Upper lobe of left lung (tissue), 6 donors: ENCODE measurements at regions not wholly inside any gene's neighbourhood (a gene's known extent, or its start where the extent isn't known, plus 50 kb on each side); places are given as distances from the start of the nearest gene placed in this dataset.
A peak's percentile ranks its signal among the peaks of the same experiment; 100 is the strongest.

ENCODE experiments used
- ATAC-seq, 2 donors: fragments of 200-7000 bp; cut with Tn5 transposase; one replicate each; pipeline ENCODE4 v1.9.1; 2022; ENCODE audit warnings: mild to moderate bottlenecking in 2 of 2, moderate library complexity in 2 of 2; ENCODE audit not compliant: low FRiP score in 2 of 2
- DNase-seq, 2 donors: peaks; one replicate each; pipeline ENCODE4 v3.0.0-alpha.2; 2019 to 2020
- H3K27ac ChIP-seq, 4 donors: fragments of 200-600 bp; sonication (generic); one replicate each; pipeline ENCODE4 v1.5.1; 2016 to 2019
- H3K27me3 ChIP-seq, 4 donors: fragments of 200-600 bp; sonication (generic); one replicate each; pipeline ENCODE4 v1.5.1; 2017 to 2019
- H3K36me3 ChIP-seq, 4 donors: fragments of 200-600 bp; sonication (generic); one replicate each; pipeline ENCODE4 v1.5.1; 2016 to 2019
- H3K4me1 ChIP-seq, 4 donors: fragments of 200-600 bp; sonication (generic); one replicate each; pipeline ENCODE4 v1.5.1; 2018 to 2019
- H3K4me3 ChIP-seq, 4 donors: fragments of 200-600 bp; sonication (generic); one replicate each; pipeline ENCODE4 v1.5.1; 2017 to 2019; ENCODE audit warnings: mild to moderate bottlenecking in 2 of 4, moderate library complexity in 1 of 4
- H3K9me3 ChIP-seq, 4 donors: fragments of 200-600 bp; sonication (generic); one replicate each; pipeline ENCODE4 v1.5.1; 2018 to 2019
- CTCF ChIP-seq, 6 experiments: fragments of 450-650 bp in 4 of 6; fragments of 200-600 bp in 2 of 6; sonication (generic) in 2 of 6; IDR thresholded peaks; one replicate each; pipeline ENCODE4 v1.5.1; 2016 to 2019; ENCODE audit warnings: antibody characterized with exemption in 6 of 6
- EP300 ChIP-seq, 4 donors: sonication (generic); formaldehyde crosslinking; IDR thresholded peaks; one replicate each; pipeline ENCODE4 v1.5.1; 2017; ENCODE audit warnings: antibody characterized with exemption in 4 of 4, control low read depth in 2 of 4
- POLR2A ChIP-seq, 4 donors: fragments of 450-650 bp; IDR thresholded peaks; one replicate each; pipeline ENCODE4 v1.5.1; 2016 to 2017; ENCODE audit warnings: antibody characterized with exemption in 4 of 4, mild to moderate bottlenecking in 2 of 4
- POLR2AphosphoS5 ChIP-seq, 2 donors: sonication (generic); formaldehyde crosslinking; IDR thresholded peaks; one replicate each; pipeline ENCODE4 v1.5.1; 2017; ENCODE audit warnings: antibody characterized with exemption in 2 of 2
- WGBS, 2 donors: methylation state at CpG; one replicate each; pipeline ENCODE4 v1.1.5; 2017 to 2018; 5-methylcytosine and 5-hydroxymethylcytosine counted together
- donor health status: DM: no; HTN: no; CAD: no; lungs with moderate emphysema.
- donor health status: DM: no; HTN: yes; CAD: no; lungs with severe emphysema.

- no peaks in the 10 kb centered on the region for H3K9me3 ChIP-seq
- whole genome bisulfite sequencing, 2 donors, result 87 to 89% methylated on average over 20 of the region's 20 CpGs
- H3K27me3 ChIP-seq, result no peaks in the 10 kb centered on the region
- no peak overlapping the region for H3K4me3 ChIP-seq
- H3K36me3 ChIP-seq, result no peaks in the 10 kb centered on the region
- TF ChIP-seq POLR2A (IDR thresholded peaks at IDR 0.05), result no peak
- no peak for TF ChIP-seq POLR2AphosphoS5 (IDR thresholded peaks at IDR 0.05)
- TF ChIP-seq CTCF (IDR thresholded peaks at IDR 0.05), result no peak
- TF ChIP-seq EP300 (IDR thresholded peaks at IDR 0.05), result no peak
- DNase-seq (peak in 1 of 2 donors; percentile 17), ATAC-seq (peak in 1 of 2 donors; percentile 8)
- H3K4me1 ChIP-seq, result peaks cover 0 to 8% (median 0%) of the 10 kb centered on the region in 4 donors
- no peak overlapping the region for H3K27ac ChIP-seq
Measured at GRCh38 chr13:106159295-106160195, 375.9 kb downstream of the EFNB2 start.

GRCh38 chr13:106156468-106156867, 379.0 kb downstream of the EFNB2 start:
- no peak for TF ChIP-seq EP300 (IDR thresholded peaks at IDR 0.05)
- H3K4me3 ChIP-seq, result no peak overlapping the region
- H3K9me3 ChIP-seq, result no peaks in the 10 kb centered on the region
- H3K4me1 ChIP-seq, result peaks cover 0 to 8% (median 0%) of the 10 kb centered on the region in 4 donors
- no peaks in the 10 kb centered on the region for H3K27me3 ChIP-seq
- no peak overlapping the region for H3K27ac ChIP-seq
- DNase-seq, result peak in 1 of 2 donors; percentile 33
- no peaks in the 10 kb centered on the region for H3K36me3 ChIP-seq
- ATAC-seq, result no peak
- 70 to 92% methylated on average over 4 of the region's 4 CpGs for WGBS, 2 donors

- Histone ChIP-seq H3K27ac (no peak overlapping the region), H3K4me3 (no peak overlapping the region), H3K36me3 (no peaks in the 10 kb centered on the region), H3K4me1 (peaks cover 0 to 4% (median 0%) of the 10 kb centered on the region in 4 donors), H3K27me3 (no peaks in the 10 kb centered on the region), H3K9me3 (no peaks in the 10 kb centered on the region)
- ATAC-seq, result no peak
- 92% methylated on average over 6 of the region's 6 CpGs for WGBS, 2 donors
- TF ChIP-seq POLR2A (IDR thresholded peaks at IDR 0.05), result no peak
- TF ChIP-seq EP300 (IDR thresholded peaks at IDR 0.05), result no peak
- no peak for TF ChIP-seq POLR2AphosphoS5 (IDR thresholded peaks at IDR 0.05)
- no peak for TF ChIP-seq CTCF (IDR thresholded peaks at IDR 0.05)
- DNase-seq, result no peak
Measured at GRCh38 chr13:106155411-106155810, 380.1 kb downstream of the EFNB2 start.

- Histone ChIP-seq H3K36me3 (no peaks in the 10 kb centered on the region), H3K4me1 (peaks cover 0 to 4% (median 0%) of the 10 kb centered on the region in 4 donors), H3K27ac (no peak overlapping the region), H3K9me3 (no peaks in the 10 kb centered on the region), H3K27me3 (no peaks in the 10 kb centered on the region), H3K4me3 (no peak overlapping the region)
- TF ChIP-seq EP300 (IDR thresholded peaks at IDR 0.05) (no peak), CTCF (IDR thresholded peaks at IDR 0.05) (no peak), POLR2A (IDR thresholded peaks at IDR 0.05) (no peak), POLR2AphosphoS5 (IDR thresholded peaks at IDR 0.05) (no peak)
- ATAC-seq (no peak), DNase-seq (no peak)
- 0 to 46% methylated on average over 1 of the region's 1 CpG for WGBS, 2 donors
Measured at GRCh38 chr13:106153876-106154275, 381.6 kb downstream of the EFNB2 start.

GRCh38 chr13:106153041-106153440, 382.4 kb downstream of the EFNB2 start:
- H3K27me3 ChIP-seq, result no peaks in the 10 kb centered on the region
- no peaks in the 10 kb centered on the region for H3K9me3 ChIP-seq
- no peaks in the 10 kb centered on the region for H3K36me3 ChIP-seq
- H3K27ac ChIP-seq, result no peak overlapping the region
- peaks cover 0 to 4% (median 0%) of the 10 kb centered on the region in 4 donors for H3K4me1 ChIP-seq
- WGBS, 2 donors, result 93 to 95% methylated on average over 9 of the region's 9 CpGs
- TF ChIP-seq POLR2A (IDR thresholded peaks at IDR 0.05), result no peak
- TF ChIP-seq POLR2AphosphoS5 (IDR thresholded peaks at IDR 0.05), result no peak
- no peak for TF ChIP-seq EP300 (IDR thresholded peaks at IDR 0.05)
- no peak for TF ChIP-seq CTCF (IDR thresholded peaks at IDR 0.05)
- H3K4me3 ChIP-seq, result no peak overlapping the region
- DNase-seq, result no peak
- no peak for ATAC-seq
